ENCODE measurements at regions not wholly inside any gene's neighbourhood (a gene's known extent, or its start where the extent isn't known, plus 50 kb on each side); places are given as distances from the start of the nearest gene placed in this dataset.

DNA sequence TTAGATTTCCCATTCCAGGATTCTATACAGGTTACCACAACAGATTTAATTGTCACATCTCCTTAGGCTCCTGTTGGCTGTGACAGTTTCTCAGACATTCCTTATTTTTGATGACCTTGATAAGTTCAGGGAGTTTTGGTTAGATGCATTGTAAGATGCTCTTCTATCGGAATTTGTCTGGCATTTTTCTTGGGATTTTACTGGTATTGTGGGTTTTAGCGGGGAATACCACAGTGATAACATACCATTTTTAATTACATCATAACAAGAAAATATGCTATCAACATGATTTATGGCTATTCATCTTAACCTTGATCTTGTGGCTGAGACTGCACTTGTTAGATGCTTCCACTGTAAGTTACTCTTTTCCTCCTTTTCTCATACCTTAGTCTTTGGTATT is 217.5 kb upstream of the PPFIA2 start:
- Histone ChIP-seq H3K79me2 (ENCODE audit: insufficient read depth, low read depth) (no peaks in the 10 kb centered on the region), H3K4me2 (no peak overlapping the region), H3K9ac (no peak overlapping the region), H2AFZ (ENCODE audit: low read depth) (no peak overlapping the region), H3K36me3 (ENCODE audit: insufficient read depth) (no peaks in the 10 kb centered on the region), H3K27me3 (ENCODE audit: insufficient read depth, low read depth) (no peaks in the 10 kb centered on the region), H3K4me1 (ENCODE audit: low read depth, poor library complexity, severe bottlenecking) (no peaks in the 10 kb centered on the region), H3K27ac (no peak overlapping the region), H4K20me1 (ENCODE audit: insufficient read depth) (no peaks in the 10 kb centered on the region), H3K4me3 (IDR thresholded peaks at IDR 0.05; ENCODE audit: insufficient read depth, low read depth, low read length) (no peak overlapping the region)
- TF ChIP-seq, protein P1, sequence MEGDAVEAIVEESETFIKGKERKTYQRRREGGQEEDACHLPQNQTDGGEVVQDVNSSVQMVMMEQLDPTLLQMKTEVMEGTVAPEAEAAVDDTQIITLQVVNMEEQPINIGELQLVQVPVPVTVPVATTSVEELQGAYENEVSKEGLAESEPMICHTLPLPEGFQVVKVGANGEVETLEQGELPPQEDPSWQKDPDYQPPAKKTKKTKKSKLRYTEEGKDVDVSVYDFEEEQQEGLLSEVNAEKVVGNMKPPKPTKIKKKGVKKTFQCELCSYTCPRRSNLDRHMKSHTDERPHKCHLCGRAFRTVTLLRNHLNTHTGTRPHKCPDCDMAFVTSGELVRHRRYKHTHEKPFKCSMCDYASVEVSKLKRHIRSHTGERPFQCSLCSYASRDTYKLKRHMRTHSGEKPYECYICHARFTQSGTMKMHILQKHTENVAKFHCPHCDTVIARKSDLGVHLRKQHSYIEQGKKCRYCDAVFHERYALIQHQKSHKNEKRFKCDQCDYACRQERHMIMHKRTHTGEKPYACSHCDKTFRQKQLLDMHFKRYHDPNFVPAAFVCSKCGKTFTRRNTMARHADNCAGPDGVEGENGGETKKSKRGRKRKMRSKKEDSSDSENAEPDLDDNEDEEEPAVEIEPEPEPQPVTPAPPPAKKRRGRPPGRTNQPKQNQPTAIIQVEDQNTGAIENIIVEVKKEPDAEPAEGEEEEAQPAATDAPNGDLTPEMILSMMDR (conservative IDR thresholded peaks at IDR 0.05; ENCODE audit: low read depth, low read length) = no peak

DNA sequence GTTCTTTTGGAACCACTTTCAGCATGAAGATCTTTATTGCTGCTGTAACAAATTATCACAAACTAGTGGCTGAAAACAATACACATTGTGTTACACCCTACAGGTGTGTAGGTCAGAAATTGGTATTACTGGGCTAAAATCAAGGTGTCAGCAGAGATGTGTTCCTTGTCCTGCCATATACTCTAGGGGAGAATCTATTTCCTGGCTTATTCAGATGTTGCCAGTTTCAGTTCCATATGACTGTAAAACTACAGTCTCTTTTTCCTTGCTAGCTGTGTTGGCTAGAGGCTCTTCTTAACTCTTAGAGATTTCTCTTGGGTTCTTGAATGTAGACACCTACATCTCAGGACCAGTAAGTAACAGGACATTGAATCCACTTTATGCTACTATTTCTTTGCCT is 215.6 kb upstream of the PPFIA2 start:
- Histone ChIP-seq H3K9ac (no peak overlapping the region), H3K27me3 (ENCODE audit: insufficient read depth, low read depth) (no peaks in the 10 kb centered on the region), H4K20me1 (ENCODE audit: insufficient read depth) (no peaks in the 10 kb centered on the region), H3K27ac (no peak overlapping the region), H3K79me2 (ENCODE audit: insufficient read depth, low read depth) (no peaks in the 10 kb centered on the region), H3K36me3 (ENCODE audit: insufficient read depth) (no peaks in the 10 kb centered on the region), H2AFZ (ENCODE audit: low read depth) (no peak overlapping the region), H3K4me3 (IDR thresholded peaks at IDR 0.05; ENCODE audit: insufficient read depth, low read depth, low read length) (no peak overlapping the region), H3K4me2 (no peak overlapping the region), H3K4me1 (ENCODE audit: low read depth, poor library complexity, severe bottlenecking) (no peaks in the 10 kb centered on the region)
- TF ChIP-seq, protein P1 (conservative IDR thresholded peaks at IDR 0.05; ENCODE audit: low read depth, low read length) = no peak

DNA sequence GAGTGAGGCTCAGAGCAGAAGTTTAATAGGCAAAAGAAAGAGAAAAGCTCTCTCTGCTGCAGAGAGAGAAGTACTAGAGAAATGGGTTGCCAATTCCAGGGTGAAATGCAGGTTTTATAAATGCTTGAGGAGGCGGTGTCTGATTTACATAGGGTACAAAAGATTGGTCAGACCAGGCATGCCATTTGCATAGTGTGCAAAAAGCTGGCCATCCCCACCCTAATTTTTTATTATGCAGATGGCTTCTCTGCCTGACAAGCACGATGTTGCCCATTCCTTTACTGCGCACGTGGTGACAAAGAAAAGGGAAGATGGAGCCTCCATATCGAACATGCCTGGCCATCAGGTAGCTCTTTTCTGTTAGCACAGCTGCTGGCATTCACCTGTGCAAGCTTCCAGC is 209.3 kb upstream of the PPFIA2 start:
- Histone ChIP-seq H3K4me2 (no peak overlapping the region), H3K36me3 (ENCODE audit: insufficient read depth) (no peaks in the 10 kb centered on the region), H3K27ac (no peak overlapping the region), H4K20me1 (ENCODE audit: insufficient read depth) (no peaks in the 10 kb centered on the region), H3K4me3 (IDR thresholded peaks at IDR 0.05; ENCODE audit: insufficient read depth, low read depth, low read length) (no peak overlapping the region), H2AFZ (ENCODE audit: low read depth) (no peak overlapping the region), H3K9ac (no peak overlapping the region), H3K27me3 (ENCODE audit: insufficient read depth, low read depth) (no peaks in the 10 kb centered on the region), H3K79me2 (ENCODE audit: insufficient read depth, low read depth) (no peaks in the 10 kb centered on the region), H3K4me1 (ENCODE audit: low read depth, poor library complexity, severe bottlenecking) (no peaks in the 10 kb centered on the region)
- TF ChIP-seq, protein P1 (conservative IDR thresholded peaks at IDR 0.05; ENCODE audit: low read depth, low read length) = no peak

DNA sequence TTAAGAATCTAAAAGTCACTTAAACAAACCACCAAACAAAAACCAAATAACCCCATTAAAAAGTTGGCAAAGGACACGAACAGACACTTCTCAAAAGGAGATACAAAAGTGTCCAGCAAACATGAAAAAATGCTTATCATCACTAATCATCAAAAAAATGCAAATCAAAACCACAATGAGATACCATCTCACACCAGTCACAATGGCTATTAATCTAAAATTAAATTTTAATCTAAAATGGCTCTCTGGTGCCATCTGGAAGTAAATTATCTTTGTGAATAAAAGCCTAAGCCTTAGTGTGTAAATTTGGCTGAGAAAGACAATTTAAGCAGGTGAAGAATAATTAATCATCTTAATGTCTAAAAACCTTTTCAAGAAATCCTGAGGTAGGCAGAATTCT is 204.5 kb upstream of the PPFIA2 start:
- H3K4me2 ChIP-seq = no peak overlapping the region
- no peaks in the 10 kb centered on the region for H3K36me3 ChIP-seq (ENCODE audit: insufficient read depth)
- H3K9ac ChIP-seq = no peak overlapping the region
- H3K27ac ChIP-seq = no peak overlapping the region
- TF ChIP-seq, protein P1 (conservative IDR thresholded peaks at IDR 0.05; ENCODE audit: low read depth, low read length) = no peak
- H2AFZ ChIP-seq (ENCODE audit: low read depth) = no peak overlapping the region
- no peak overlapping the region for H3K4me3 ChIP-seq (IDR thresholded peaks at IDR 0.05; ENCODE audit: insufficient read depth, low read depth, low read length)
- H3K27me3 ChIP-seq (ENCODE audit: insufficient read depth, low read depth) = no peaks in the 10 kb centered on the region
- no peaks in the 10 kb centered on the region for H3K4me1 ChIP-seq (ENCODE audit: low read depth, poor library complexity, severe bottlenecking)
- no peaks in the 10 kb centered on the region for H4K20me1 ChIP-seq (ENCODE audit: insufficient read depth)
- no peaks in the 10 kb centered on the region for H3K79me2 ChIP-seq (ENCODE audit: insufficient read depth, low read depth)

DNA sequence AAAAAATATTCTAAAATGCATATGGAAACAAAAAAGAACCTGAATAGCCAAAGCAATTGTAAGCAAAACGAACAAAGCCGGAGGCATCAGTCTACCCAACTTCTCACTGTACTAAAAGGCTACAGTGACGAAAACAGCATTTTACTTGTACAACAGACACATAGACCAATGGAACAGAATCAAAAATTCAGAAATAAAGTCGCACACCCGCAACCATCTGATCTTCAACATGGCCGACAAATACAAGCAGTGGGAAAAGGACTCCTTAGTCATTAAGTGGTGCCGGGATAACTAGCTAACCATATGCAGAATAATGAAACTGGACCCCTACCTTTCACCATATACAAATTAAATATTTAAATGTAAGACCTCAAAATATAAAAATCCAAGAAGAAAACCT is 203.9 kb upstream of the PPFIA2 start:
- Histone ChIP-seq H3K27me3 (ENCODE audit: insufficient read depth, low read depth) (no peaks in the 10 kb centered on the region), H3K27ac (no peak overlapping the region), H3K79me2 (ENCODE audit: insufficient read depth, low read depth) (no peaks in the 10 kb centered on the region), H3K4me1 (ENCODE audit: low read depth, poor library complexity, severe bottlenecking) (no peaks in the 10 kb centered on the region), H3K9ac (no peak overlapping the region), H3K36me3 (ENCODE audit: insufficient read depth) (no peaks in the 10 kb centered on the region), H3K4me3 (IDR thresholded peaks at IDR 0.05; ENCODE audit: insufficient read depth, low read depth, low read length) (no peak overlapping the region), H2AFZ (ENCODE audit: low read depth) (no peak overlapping the region), H4K20me1 (ENCODE audit: insufficient read depth) (no peaks in the 10 kb centered on the region), H3K4me2 (no peak overlapping the region)
- TF ChIP-seq, protein P1 (conservative IDR thresholded peaks at IDR 0.05; ENCODE audit: low read depth, low read length) = no peak

Measured in KMS-11 (cell line).